Right atrium auricular region (tissue), 2 donors: ENCODE measurements at regions not wholly inside any gene's neighbourhood (a gene's known extent, or its start where the extent isn't known, plus 50 kb on each side); places are given as distances from the start of the nearest gene placed in this dataset.

Experiments
- DNase-seq: peaks from one replicate; pipeline ENCODE4 v3.0.0-alpha.2; 2019; ENCODE audit warnings: low spot score
- H3K27ac ChIP-seq, 2 donors: fragments of 200-600 bp; sonication (generic); 1 replicate in 1 of 2; 2 replicates in 1 of 2; pipeline ENCODE4 v1.5.1; 2016 to 2019
- H3K27me3 ChIP-seq, 2 donors: fragments of 200-600 bp; sonication (generic); one replicate each; pipeline versions ENCODE4 v1.5.1 to v1.6.0; 2017 to 2019
- H3K36me3 ChIP-seq: fragments of 200-600 bp; sonication (generic); one replicate; pipeline ENCODE4 v1.5.1; 2016
- H3K4me1 ChIP-seq, 2 donors: fragments of 200-600 bp; sonication (generic); one replicate each; pipeline versions ENCODE4 v1.5.1 to v1.6.0; 2017 to 2019
- H3K4me3 ChIP-seq, 2 donors: fragments of 200-600 bp; sonication (generic); 1 replicate in 1 of 2; 2 replicates in 1 of 2; pipeline ENCODE4 v1.5.1; 2017 to 2019; ENCODE audit warnings: mild to moderate bottlenecking in 1 of 2, moderate library complexity in 1 of 2
- H3K9me3 ChIP-seq, 2 donors: fragments of 200-600 bp; sonication (generic); one replicate each; pipeline ENCODE4 v1.5.1; 2019
- TF ChIP-seq, protein P1 (sequence below), 2 donors: fragments of 200-600 bp; sonication (generic); IDR thresholded peaks; one replicate each; pipeline ENCODE4 v1.5.1; 2019; ENCODE audit warnings: antibody characterized with exemption in 2 of 2

DNA sequence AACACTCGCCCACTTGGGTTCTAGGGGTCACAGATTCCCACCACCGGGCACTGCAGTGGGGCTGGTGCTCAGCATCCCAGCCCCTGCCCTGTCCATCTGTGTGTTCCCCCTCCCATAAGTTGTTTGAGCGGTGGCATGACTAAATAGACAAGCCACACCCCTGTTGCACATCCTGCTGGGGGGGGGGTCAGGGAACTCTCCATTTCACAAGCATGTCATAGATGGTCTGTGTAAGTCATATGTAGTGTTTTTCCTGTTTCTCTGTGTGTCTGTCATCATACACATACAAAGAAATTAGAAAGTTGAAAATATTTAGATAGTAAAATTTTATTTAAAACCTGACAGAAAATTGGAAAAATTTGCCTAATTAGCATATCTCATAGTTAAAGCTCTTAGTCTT, 270.2 kb downstream of the IPO8 start:
- no peak overlapping the region for H3K4me3 ChIP-seq
- no peaks in the 10 kb centered on the region for H3K4me1 ChIP-seq
- H3K9me3 ChIP-seq = no peaks in the 10 kb centered on the region
- no peaks in the 10 kb centered on the region for H3K27me3 ChIP-seq
- DNase-seq = no peak
- TF ChIP-seq, protein P1, sequence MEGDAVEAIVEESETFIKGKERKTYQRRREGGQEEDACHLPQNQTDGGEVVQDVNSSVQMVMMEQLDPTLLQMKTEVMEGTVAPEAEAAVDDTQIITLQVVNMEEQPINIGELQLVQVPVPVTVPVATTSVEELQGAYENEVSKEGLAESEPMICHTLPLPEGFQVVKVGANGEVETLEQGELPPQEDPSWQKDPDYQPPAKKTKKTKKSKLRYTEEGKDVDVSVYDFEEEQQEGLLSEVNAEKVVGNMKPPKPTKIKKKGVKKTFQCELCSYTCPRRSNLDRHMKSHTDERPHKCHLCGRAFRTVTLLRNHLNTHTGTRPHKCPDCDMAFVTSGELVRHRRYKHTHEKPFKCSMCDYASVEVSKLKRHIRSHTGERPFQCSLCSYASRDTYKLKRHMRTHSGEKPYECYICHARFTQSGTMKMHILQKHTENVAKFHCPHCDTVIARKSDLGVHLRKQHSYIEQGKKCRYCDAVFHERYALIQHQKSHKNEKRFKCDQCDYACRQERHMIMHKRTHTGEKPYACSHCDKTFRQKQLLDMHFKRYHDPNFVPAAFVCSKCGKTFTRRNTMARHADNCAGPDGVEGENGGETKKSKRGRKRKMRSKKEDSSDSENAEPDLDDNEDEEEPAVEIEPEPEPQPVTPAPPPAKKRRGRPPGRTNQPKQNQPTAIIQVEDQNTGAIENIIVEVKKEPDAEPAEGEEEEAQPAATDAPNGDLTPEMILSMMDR (IDR thresholded peaks at IDR 0.05) = no peak
- H3K27ac ChIP-seq = no peak overlapping the region
- H3K36me3 ChIP-seq = no peaks in the 10 kb centered on the region

DNA sequence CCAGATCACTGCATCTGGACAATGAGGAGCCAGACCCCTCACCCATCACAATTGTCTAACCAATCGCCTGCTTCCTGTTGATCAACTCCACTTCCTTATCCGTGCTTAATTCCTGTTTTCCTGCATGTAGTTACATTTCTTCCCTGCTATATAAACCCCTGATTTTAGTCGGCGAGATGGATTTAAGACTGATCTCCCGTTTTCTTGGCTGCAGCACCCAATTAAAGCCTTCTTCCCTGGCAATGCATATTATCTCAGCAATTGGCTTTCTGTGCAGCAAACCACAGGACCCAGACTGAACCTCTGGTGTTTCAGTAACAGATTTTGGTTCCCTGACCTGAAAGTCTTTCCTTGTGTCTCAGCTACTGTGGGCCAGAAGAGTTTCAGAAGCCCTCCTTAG, 272.3 kb downstream of the IPO8 start:
- no peaks in the 10 kb centered on the region for H3K9me3 ChIP-seq
- no peak for DNase-seq
- TF ChIP-seq, protein P1 (IDR thresholded peaks at IDR 0.05) = no peak
- H3K4me3 ChIP-seq = no peak overlapping the region
- H3K27me3 ChIP-seq = no peaks in the 10 kb centered on the region
- H3K27ac ChIP-seq = no peak overlapping the region
- no peaks in the 10 kb centered on the region for H3K36me3 ChIP-seq
- no peaks in the 10 kb centered on the region for H3K4me1 ChIP-seq

DNA sequence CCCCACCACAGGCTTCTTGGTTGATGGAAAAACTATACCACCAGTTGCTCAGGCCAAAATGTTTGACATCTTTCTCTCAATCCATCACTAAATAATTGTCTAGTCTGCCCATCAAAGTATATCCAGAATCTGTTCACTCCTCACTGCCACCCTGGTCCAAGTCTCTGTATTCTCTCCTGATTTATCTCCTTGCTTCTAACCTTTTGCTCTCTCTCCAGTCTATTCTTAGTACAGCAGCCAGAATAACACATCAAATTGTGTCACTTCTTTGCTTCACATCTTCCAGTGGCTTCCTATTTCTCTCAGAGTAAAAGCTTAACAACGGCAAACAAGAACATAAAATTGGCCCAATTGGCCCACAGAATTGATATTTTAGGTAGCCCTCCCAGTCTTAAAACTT, 272.8 kb downstream of the IPO8 start:
- Histone ChIP-seq H3K36me3 (no peaks in the 10 kb centered on the region), H3K27ac (peak overlapping the region in 1 of 2 donors; percentile 24), H3K27me3 (no peaks in the 10 kb centered on the region), H3K9me3 (no peaks in the 10 kb centered on the region), H3K4me3 (no peak overlapping the region), H3K4me1 (no peaks in the 10 kb centered on the region)
- TF ChIP-seq, protein P1 (IDR thresholded peaks at IDR 0.05) = no peak
- DNase-seq = no peak

DNA sequence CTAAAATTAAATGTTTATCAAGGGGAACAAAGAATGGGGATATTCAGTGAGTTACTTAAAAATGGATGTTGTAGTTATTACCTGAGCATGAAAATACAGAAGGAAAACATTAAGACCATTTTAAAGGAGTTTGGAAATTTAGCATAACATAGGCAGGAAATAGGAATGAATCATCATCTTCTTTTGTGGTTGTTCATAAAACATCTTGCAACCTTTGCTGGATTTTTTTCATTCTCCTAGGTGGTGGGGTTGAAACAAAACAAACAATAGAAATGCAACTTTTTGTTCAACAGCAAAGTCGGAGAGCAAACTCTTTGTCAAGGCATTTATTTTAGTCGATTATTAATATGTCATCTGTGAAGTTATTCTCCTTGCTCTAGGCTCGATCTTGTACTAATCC, 275.1 kb downstream of the IPO8 start:
- H3K27me3 ChIP-seq = no peaks in the 10 kb centered on the region
- TF ChIP-seq, protein P1 (IDR thresholded peaks at IDR 0.05) = no peak
- no peaks in the 10 kb centered on the region for H3K9me3 ChIP-seq

DNA sequence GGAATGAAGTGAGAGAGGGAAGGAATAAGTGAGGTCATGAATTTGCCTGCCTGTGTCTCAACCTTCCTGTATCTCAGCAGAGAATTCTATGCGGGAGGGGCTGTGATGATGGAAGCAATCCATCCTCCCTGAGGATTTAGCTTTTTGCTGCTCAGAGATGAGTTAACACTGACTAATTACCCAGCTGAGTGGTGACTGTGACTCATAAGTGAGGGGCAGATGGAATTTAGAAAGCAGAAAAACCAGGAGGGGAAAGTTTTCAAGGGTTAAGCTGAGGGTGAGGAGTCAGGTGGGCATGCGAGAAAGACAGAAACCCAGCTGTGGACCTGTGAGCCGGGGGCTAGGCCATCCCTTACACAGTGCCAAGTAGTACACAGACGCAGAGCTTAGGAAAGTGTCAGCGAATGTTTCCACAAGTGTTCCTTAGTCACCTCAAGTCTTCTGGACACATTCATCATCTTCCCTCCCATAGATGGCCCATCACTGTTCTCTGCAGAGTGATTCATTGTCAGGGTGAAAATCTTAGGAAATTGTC, 277.9 kb downstream of the IPO8 start:
- Histone ChIP-seq H3K9me3 (no peaks in the 10 kb centered on the region), H3K4me3 (no peak overlapping the region), H3K27ac (no peak overlapping the region), H3K4me1 (no peaks in the 10 kb centered on the region), H3K36me3 (no peaks in the 10 kb centered on the region), H3K27me3 (no peaks in the 10 kb centered on the region)
- TF ChIP-seq, protein P1 (IDR thresholded peaks at IDR 0.05) = no peak
- no peak for DNase-seq

More for the DNA sequence above, 275.1 kb downstream of the IPO8 start:
- Histone ChIP-seq H3K4me3 (no peak overlapping the region), H3K27ac (no peak overlapping the region), H3K36me3 (no peaks in the 10 kb centered on the region), H3K4me1 (no peaks in the 10 kb centered on the region)
- no peak for DNase-seq

DNA sequence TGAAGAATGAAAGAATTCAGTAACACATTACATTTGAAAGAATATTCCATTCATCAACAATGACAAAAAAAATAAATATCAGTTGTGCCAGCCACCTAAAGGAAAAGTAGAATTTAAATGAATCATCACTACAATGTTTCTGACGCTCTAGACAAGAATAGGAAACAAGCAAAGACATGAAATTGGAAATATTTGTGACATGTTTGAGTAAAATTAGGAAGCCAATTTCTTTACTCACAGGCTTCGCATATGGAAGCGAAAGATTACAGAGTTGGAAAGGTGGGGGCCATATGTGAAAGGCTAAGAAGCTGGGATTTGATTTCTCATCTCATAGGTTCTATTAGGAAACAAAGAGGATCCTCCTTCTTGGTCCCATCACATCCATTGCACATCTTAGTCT, 279.0 kb downstream of the IPO8 start:
- TF ChIP-seq, protein P1 (IDR thresholded peaks at IDR 0.05) = no peak
- no peaks in the 10 kb centered on the region for H3K4me1 ChIP-seq
- no peaks in the 10 kb centered on the region for H3K9me3 ChIP-seq
- no peak for DNase-seq
- no peaks in the 10 kb centered on the region for H3K36me3 ChIP-seq
- no peak overlapping the region for H3K27ac ChIP-seq
- no peaks in the 10 kb centered on the region for H3K27me3 ChIP-seq
- no peak overlapping the region for H3K4me3 ChIP-seq
